Testis (tissue), 2 donors: ENCODE measurements at regions not wholly inside any gene's neighbourhood (a gene's known extent, or its start where the extent isn't known, plus 50 kb on each side); places are given as distances from the start of the nearest gene placed in this dataset.

Experiments
- DNase-seq: peaks from one replicate; pipeline ENCODE4 v3.0.0-alpha.2; 2019
- H3K27ac ChIP-seq, 2 donors: fragments of 200-600 bp; sonication (generic); one replicate each; pipeline ENCODE4 v1.5.1; 2019
- H3K27me3 ChIP-seq: fragments of 200-600 bp; sonication (generic); one replicate; pipeline ENCODE4 v1.5.1; 2019
- H3K36me3 ChIP-seq: fragments of 200-600 bp; sonication (generic); one replicate; pipeline ENCODE4 v1.5.1; 2017; ENCODE audit warnings: low read depth; ENCODE audit errors: missing control alignments
- H3K4me1 ChIP-seq: fragments of 200-600 bp; sonication (generic); one replicate; pipeline ENCODE4 v1.5.1; 2019
- H3K4me3 ChIP-seq, 2 donors: fragments of 200-600 bp; sonication (generic); one replicate each; pipeline ENCODE4 v1.5.1; 2017 to 2019
- H3K9me3 ChIP-seq: fragments of 200-600 bp; sonication (generic); one replicate; pipeline ENCODE4 v1.5.1; 2017
- CTCF ChIP-seq, 3 experiments: fragments of 450-650 bp in 2 of 3; fragments of 200-600 bp in 1 of 3; sonication (generic) in 1 of 3; IDR thresholded peaks; one replicate each; pipeline ENCODE4 v1.5.1; 2016 to 2019; ENCODE audit warnings: antibody characterized with exemption in 3 of 3, mild to moderate bottlenecking in 2 of 3, moderate library complexity in 1 of 3
- POLR2A ChIP-seq: fragments of 450-650 bp; IDR thresholded peaks from one replicate; pipeline ENCODE4 v1.6.1; 2017; ENCODE audit warnings: antibody characterized with exemption, mild to moderate bottlenecking, moderate library complexity
- WGBS, 2 donors: methylation state at CpG; one replicate each; pipeline ENCODE4 v1.1.5; 2018; 5-methylcytosine and 5-hydroxymethylcytosine counted together
- intact Hi-C: fragments of 100-400 bp; cut with DNase I; formaldehyde crosslinking; loops from one replicate; pipeline ENCODE4 v1.15.1; 2023; ENCODE audit warnings: low total_unique reads

GRCh38 chr1:14233510-14233909 lies 365.0 kb upstream of the KAZN start:
- Histone ChIP-seq H3K4me3 (no peak overlapping the region), H3K9me3 (no peaks in the 10 kb centered on the region), H3K4me1 (peaks cover 4% of the 10 kb centered on the region), H3K36me3 (no peaks in the 10 kb centered on the region), H3K27ac (no peak overlapping the region), H3K27me3 (no peaks in the 10 kb centered on the region)
- no peak for DNase-seq
- intact Hi-C loops: no loop called here
- TF ChIP-seq POLR2A (no peak), CTCF (IDR thresholded peaks at IDR 0.05) (no peak)
- 85 to 96% methylated on average over 2 of the region's 2 CpGs for WGBS, 2 donors

- H3K27me3 ChIP-seq: no peaks in the 10 kb centered on the region
- TF ChIP-seq POLR2A (no peak), CTCF (IDR thresholded peaks at IDR 0.05) (no peak)
- no peak overlapping the region for H3K4me3 ChIP-seq
- H3K27ac ChIP-seq: no peak overlapping the region
- H3K36me3 ChIP-seq: no peaks in the 10 kb centered on the region
- no peaks in the 10 kb centered on the region for H3K9me3 ChIP-seq
- peaks cover 5% of the 10 kb centered on the region for H3K4me1 ChIP-seq
- 89 to 97% methylated on average over 2 of the region's 2 CpGs for WGBS, 2 donors
- no peak for DNase-seq
- intact Hi-C loops: no loop called here
Measured at GRCh38 chr1:14236097-14236496, 362.4 kb upstream of the KAZN start.

GRCh38 chr1:14238472-14239307 lies 359.8 kb upstream of the KAZN start:
- Histone ChIP-seq H3K4me1 (peaks cover 5% of the 10 kb centered on the region), H3K9me3 (no peaks in the 10 kb centered on the region), H3K36me3 (no peaks in the 10 kb centered on the region), H3K4me3 (no peak overlapping the region), H3K27me3 (no peaks in the 10 kb centered on the region), H3K27ac (no peak overlapping the region)
- TF ChIP-seq POLR2A (no peak), CTCF (IDR thresholded peaks at IDR 0.05) (no peak)
- WGBS, 2 donors: 59 to 63% methylated on average over 7 to 9 of the region's 9 CpGs
- intact Hi-C loops: no loop called here
- peak; percentile 27 for DNase-seq

GRCh38 chr1:14240265-14240664 lies 358.2 kb upstream of the KAZN start:
- Histone ChIP-seq H3K9me3 (no peaks in the 10 kb centered on the region), H3K27ac (no peak overlapping the region), H3K27me3 (no peaks in the 10 kb centered on the region), H3K36me3 (no peaks in the 10 kb centered on the region), H3K4me1 (peaks cover 5% of the 10 kb centered on the region), H3K4me3 (no peak overlapping the region)
- DNase-seq: no peak
- 79 to 82% methylated on average over 3 of the region's 3 CpGs for WGBS, 2 donors
- intact Hi-C loops: no loop called here
- TF ChIP-seq POLR2A (no peak), CTCF (IDR thresholded peaks at IDR 0.05) (no peak)

GRCh38 chr1:14242123-14242522 lies 356.4 kb upstream of the KAZN start:
- no peak for DNase-seq
- WGBS, 2 donors: 65 to 81% methylated on average over 3 of the region's 3 CpGs
- no peak overlapping the region for H3K4me3 ChIP-seq
- no peaks in the 10 kb centered on the region for H3K36me3 ChIP-seq
- H3K9me3 ChIP-seq: no peaks in the 10 kb centered on the region
- intact Hi-C loops: no loop called here
- H3K4me1 ChIP-seq: peaks cover 5% of the 10 kb centered on the region
- H3K27me3 ChIP-seq: no peaks in the 10 kb centered on the region
- no peak for TF ChIP-seq CTCF (IDR thresholded peaks at IDR 0.05)
- no peak for TF ChIP-seq POLR2A
- no peak overlapping the region for H3K27ac ChIP-seq
